ENCODE measurements at regions not wholly inside any gene's neighbourhood (a gene's known extent, or its start where the extent isn't known, plus 50 kb on each side); places are given as distances from the start of the nearest gene placed in this dataset.

GRCh38 chr12:75820848-75821578 is 210.6 kb downstream of the PHLDA1 start:
- no peak overlapping the region for H3K4me3 ChIP-seq (replicated peaks; ENCODE audit: insufficient read depth, low read length)
- H3K27me3 ChIP-seq (ENCODE audit: insufficient read depth, poor library complexity, severe bottlenecking): no peaks in the 10 kb centered on the region
- DNase-seq (ENCODE audit: low read depth in 1 of 2, low spot score in 1 of 2): no peak
- TF ChIP-seq CTCF (IDR thresholded peaks at IDR 0.05; ENCODE audit: insufficient read depth, low read length) (no peak), POLR2AphosphoS5 (IDR thresholded peaks at IDR 0.05; ENCODE audit: low read depth) (no peak), GABPA (IDR thresholded peaks at IDR 0.05; ENCODE audit: low read depth) (no peak), SPI1 (IDR thresholded peaks at IDR 0.05; ENCODE audit: borderline replicate concordance, low read depth) (no peak), REST (IDR thresholded peaks at IDR 0.05; ENCODE audit: insufficient replicate concordance, low read depth) (no peak)
- H3K27ac ChIP-seq (replicated peaks): no peak overlapping the region

GRCh38 chr12:75820071-75820470 is 211.5 kb downstream of the PHLDA1 start:
- H3K27ac ChIP-seq (replicated peaks): no peak overlapping the region
- no peak for TF ChIP-seq GABPA (IDR thresholded peaks at IDR 0.05; ENCODE audit: low read depth)
- no peak for TF ChIP-seq SPI1 (IDR thresholded peaks at IDR 0.05; ENCODE audit: borderline replicate concordance, low read depth)
- no peak for TF ChIP-seq CTCF (IDR thresholded peaks at IDR 0.05; ENCODE audit: insufficient read depth, low read length)
- no peak for TF ChIP-seq REST (IDR thresholded peaks at IDR 0.05; ENCODE audit: insufficient replicate concordance, low read depth)
- TF ChIP-seq POLR2AphosphoS5 (IDR thresholded peaks at IDR 0.05; ENCODE audit: low read depth): no peak
- H3K27me3 ChIP-seq (ENCODE audit: insufficient read depth, poor library complexity, severe bottlenecking): no peaks in the 10 kb centered on the region
- no peak overlapping the region for H3K4me3 ChIP-seq (replicated peaks; ENCODE audit: insufficient read depth, low read length)
- DNase-seq (ENCODE audit: low read depth in 1 of 2, low spot score in 1 of 2): no peak

GRCh38 chr12:75819512-75819911 is 212.1 kb downstream of the PHLDA1 start:
- H3K27me3 ChIP-seq (ENCODE audit: insufficient read depth, poor library complexity, severe bottlenecking): no peaks in the 10 kb centered on the region
- no peak for TF ChIP-seq REST (IDR thresholded peaks at IDR 0.05; ENCODE audit: insufficient replicate concordance, low read depth)
- no peak for TF ChIP-seq POLR2AphosphoS5 (IDR thresholded peaks at IDR 0.05; ENCODE audit: low read depth)
- TF ChIP-seq CTCF (IDR thresholded peaks at IDR 0.05; ENCODE audit: insufficient read depth, low read length): no peak
- no peak for TF ChIP-seq GABPA (IDR thresholded peaks at IDR 0.05; ENCODE audit: low read depth)
- TF ChIP-seq SPI1 (IDR thresholded peaks at IDR 0.05; ENCODE audit: borderline replicate concordance, low read depth): no peak
- H3K27ac ChIP-seq (replicated peaks): no peak overlapping the region
- no peak overlapping the region for H3K4me3 ChIP-seq (replicated peaks; ENCODE audit: insufficient read depth, low read length)
- DNase-seq (ENCODE audit: low read depth in 1 of 2, low spot score in 1 of 2): no peak
